Effector memory CD8-positive, alpha-beta T cell (primary cell): ENCODE measurements at regions not wholly inside any gene's neighbourhood (a gene's known extent, or its start where the extent isn't known, plus 50 kb on each side); places are given as distances from the start of the nearest gene placed in this dataset.
"Not testable (repeated sequence)": the region's sequence is repeated elsewhere in the genome, so short reads cannot be mapped to it uniquely, and the experiment has no call there.

Experiments used
- ATAC-seq: fragments of 150-1000 bp; cut with Tn5 transposase; replicated peaks from 2 replicates; pipeline ENCODE4 v1.10.0; 2021; ENCODE audit warnings: mild to moderate bottlenecking, moderate library complexity
- DNase-seq, 3 experiments: peaks; one replicate each; pipeline ENCODE4 v3.0.0; 2021
- H3K27ac Mint-ChIP-seq, 2 donors: one replicate each; pipeline ENCODE4 v1.8.0; 2022; ENCODE audit warnings: mild to moderate bottlenecking in 2 of 2, mixed read lengths in 2 of 2, moderate library complexity in 2 of 2
- H3K27me3 Mint-ChIP-seq, 2 donors: one replicate each; pipeline ENCODE4 v1.8.0; 2022; ENCODE audit warnings: mixed read lengths in 2 of 2
- H3K36me3 Mint-ChIP-seq: one replicate; pipeline ENCODE4 v1.8.0; 2022; ENCODE audit warnings: mild to moderate bottlenecking, moderate library complexity, mixed read lengths; ENCODE audit not compliant: insufficient read depth
- H3K4me1 Mint-ChIP-seq, 2 donors: one replicate each; pipeline ENCODE4 v1.8.0; 2022; ENCODE audit warnings: low read depth in 2 of 2, mixed read lengths in 2 of 2
- H3K4me3 Mint-ChIP-seq, 2 donors: one replicate each; pipeline ENCODE4 v1.8.0; 2022; ENCODE audit warnings: mild to moderate bottlenecking in 2 of 2, mixed read lengths in 2 of 2, moderate library complexity in 2 of 2
- H3K9me3 Mint-ChIP-seq, 2 donors: one replicate each; pipeline ENCODE4 v1.8.0; 2022; ENCODE audit warnings: mixed read lengths in 2 of 2

- peaks cover 3% of the 10 kb centered on the region for H3K36me3 Mint-ChIP-seq
- ATAC-seq (no peak), DNase-seq (no peak)
Observed at GRCh38 chr10:78416031-78417011, 382.7 kb downstream of the RPS24 start.

GRCh38 chr10:78417425-78418370 lies 384.0 kb downstream of the RPS24 start:
- Mint-ChIP-seq H3K9me3 (no peaks in the 10 kb centered on the region), H3K36me3 (peaks cover 3% of the 10 kb centered on the region), H3K4me1 (no peaks in the 10 kb centered on the region), H3K27me3 (peaks cover 18 to 28% of the 10 kb centered on the region in 2 donors), H3K27ac (no peak overlapping the region), H3K4me3 (no peak overlapping the region)
- DNase-seq (no peak), ATAC-seq (no peak)

More at GRCh38 chr10:78416031-78417011, 382.7 kb downstream of the RPS24 start:
- Mint-ChIP-seq H3K27ac (no peak overlapping the region), H3K4me3 (no peak overlapping the region), H3K4me1 (no peaks in the 10 kb centered on the region), H3K9me3 (no peaks in the 10 kb centered on the region), H3K27me3 (peaks cover 17 to 34% of the 10 kb centered on the region in 2 donors)

GRCh38 chr10:78419481-78420265 lies 386.0 kb downstream of the RPS24 start:
- no peaks in the 10 kb centered on the region for H3K36me3 Mint-ChIP-seq
- H3K27ac Mint-ChIP-seq, result no peak overlapping the region
- H3K27me3 Mint-ChIP-seq, result peaks cover 18 to 27% of the 10 kb centered on the region in 2 donors
- H3K9me3 Mint-ChIP-seq, result no peaks in the 10 kb centered on the region
- DNase-seq, result no peak
- ATAC-seq, result no peak
- H3K4me3 Mint-ChIP-seq, result no peak overlapping the region
- no peaks in the 10 kb centered on the region for H3K4me1 Mint-ChIP-seq

GRCh38 chr10:78420946-78421735 lies 387.5 kb downstream of the RPS24 start:
- H3K4me3 Mint-ChIP-seq, result no peak overlapping the region
- H3K9me3 Mint-ChIP-seq, result no peaks in the 10 kb centered on the region
- H3K4me1 Mint-ChIP-seq, result no peaks in the 10 kb centered on the region
- H3K27ac Mint-ChIP-seq, result no peak overlapping the region
- ATAC-seq, result no peak
- H3K36me3 Mint-ChIP-seq, result no peaks in the 10 kb centered on the region
- peaks cover 18 to 27% of the 10 kb centered on the region in 2 donors for H3K27me3 Mint-ChIP-seq
- no peak for DNase-seq

- H3K27me3 Mint-ChIP-seq, result peaks cover 24 to 32% of the 10 kb centered on the region in 2 donors
- not testable (repeated sequence) for ATAC-seq, H3K4me3 Mint-ChIP-seq, H3K27ac Mint-ChIP-seq, DNase-seq, H3K9me3 Mint-ChIP-seq, H3K36me3 Mint-ChIP-seq, H3K4me1 Mint-ChIP-seq
Observed at GRCh38 chr10:78424050-78424449, 390.4 kb downstream of the RPS24 start.

GRCh38 chr10:78424723-78425122 lies 391.1 kb downstream of the RPS24 start:
- Mint-ChIP-seq H3K27ac (no peak overlapping the region), H3K4me3 (no peak overlapping the region), H3K27me3 (peaks cover 30 to 35% of the 10 kb centered on the region in 2 donors), H3K4me1 (no peaks in the 10 kb centered on the region), H3K9me3 (no peaks in the 10 kb centered on the region), H3K36me3 (no peaks in the 10 kb centered on the region)
- no peak for DNase-seq
- no peak for ATAC-seq

- ATAC-seq, result no peak
- H3K4me1 Mint-ChIP-seq, result no peaks in the 10 kb centered on the region
Observed at GRCh38 chr10:78426181-78426580, 392.5 kb downstream of the RPS24 start.

GRCh38 chr10:78427497-78428031 lies 393.9 kb downstream of the RPS24 start:
- ATAC-seq (no peak), DNase-seq (no peak)
- Mint-ChIP-seq H3K4me3 (no peak overlapping the region), H3K4me1 (no peaks in the 10 kb centered on the region), H3K9me3 (no peaks in the 10 kb centered on the region), H3K27me3 (peaks cover 29 to 39% of the 10 kb centered on the region in 2 donors), H3K36me3 (no peaks in the 10 kb centered on the region), H3K27ac (peak overlapping the region in 1 of 2 donors; percentile 55)

More at GRCh38 chr10:78426181-78426580, 392.5 kb downstream of the RPS24 start:
- DNase-seq, result no peak
- Mint-ChIP-seq H3K27ac (no peak overlapping the region), H3K4me3 (no peak overlapping the region), H3K36me3 (no peaks in the 10 kb centered on the region), H3K9me3 (no peaks in the 10 kb centered on the region), H3K27me3 (peaks cover 24 to 30% of the 10 kb centered on the region in 2 donors)

- Mint-ChIP-seq H3K27me3 (peaks cover 35 to 42% of the 10 kb centered on the region in 2 donors), H3K9me3 (no peaks in the 10 kb centered on the region), H3K36me3 (no peaks in the 10 kb centered on the region), H3K4me1 (no peaks in the 10 kb centered on the region), H3K27ac (no peak overlapping the region), H3K4me3 (no peak overlapping the region)
- ATAC-seq, result no peak
- DNase-seq, result no peak
Observed at GRCh38 chr10:78428579-78428978, 394.9 kb downstream of the RPS24 start.

- H3K9me3 Mint-ChIP-seq, result no peaks in the 10 kb centered on the region
- H3K27ac Mint-ChIP-seq, result no peak overlapping the region
- DNase-seq (no peak), ATAC-seq (no peak)
- no peak overlapping the region for H3K4me3 Mint-ChIP-seq
- H3K4me1 Mint-ChIP-seq, result no peaks in the 10 kb centered on the region
- H3K27me3 Mint-ChIP-seq, result peaks cover 40 to 56% of the 10 kb centered on the region in 2 donors
- no peaks in the 10 kb centered on the region for H3K36me3 Mint-ChIP-seq
Observed at GRCh38 chr10:78429984-78430383, 396.3 kb downstream of the RPS24 start.

- H3K27me3 Mint-ChIP-seq, result peaks cover 63 to 82% of the 10 kb centered on the region in 2 donors
- no peak for DNase-seq
Observed at GRCh38 chr10:78432583-78432982, 398.9 kb downstream of the RPS24 start.

GRCh38 chr10:78433076-78433595 lies 399.5 kb downstream of the RPS24 start:
- no peaks in the 10 kb centered on the region for H3K36me3 Mint-ChIP-seq
- no peak overlapping the region for H3K27ac Mint-ChIP-seq
- no peak for DNase-seq
- H3K4me1 Mint-ChIP-seq, result peaks cover 0 to 2% of the 10 kb centered on the region in 2 donors
- H3K9me3 Mint-ChIP-seq, result no peaks in the 10 kb centered on the region
- ATAC-seq, result no peak
- peaks cover 63 to 87% of the 10 kb centered on the region in 2 donors for H3K27me3 Mint-ChIP-seq
- no peak overlapping the region for H3K4me3 Mint-ChIP-seq

More at GRCh38 chr10:78432583-78432982, 398.9 kb downstream of the RPS24 start:
- H3K36me3 Mint-ChIP-seq, result no peaks in the 10 kb centered on the region
- H3K9me3 Mint-ChIP-seq, result no peaks in the 10 kb centered on the region
- no peak for ATAC-seq
- no peak overlapping the region for H3K4me3 Mint-ChIP-seq
- H3K27ac Mint-ChIP-seq, result no peak overlapping the region
- H3K4me1 Mint-ChIP-seq, result no peaks in the 10 kb centered on the region
